SW480 (cell line): ENCODE measurements at regions not wholly inside any gene's neighbourhood (a gene's known extent, or its start where the extent isn't known, plus 50 kb on each side); places are given as distances from the start of the nearest gene placed in this dataset.

Experiments
- DNase-seq: peaks from one replicate; pipeline ENCODE4 v3.0.0-alpha.2; 2016; ENCODE audit warnings: low spot score

DNA sequence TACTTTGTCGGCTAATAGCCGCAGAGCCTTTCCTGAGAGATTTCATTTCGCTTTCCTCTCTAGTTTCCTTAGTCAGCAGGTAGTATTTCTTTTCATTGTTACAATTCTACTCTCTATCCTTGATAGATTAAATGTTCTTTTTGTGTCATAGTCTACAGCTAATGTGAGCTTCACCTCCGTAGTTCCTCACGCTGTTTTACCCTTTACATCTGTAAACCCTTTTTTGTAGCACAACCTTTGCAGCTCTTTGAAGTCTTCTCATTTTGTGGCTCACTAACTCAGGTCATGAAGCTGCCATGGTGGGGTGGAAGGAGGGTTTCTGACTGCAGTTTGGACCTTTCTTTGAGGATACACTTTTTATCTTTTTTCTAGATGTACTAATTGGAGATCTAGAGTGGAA lies 1008.8 kb upstream of the PABPC4L start:
- DNase-seq, result no peak

GRCh38 chr4:135207531-135207930 lies 1005.9 kb upstream of the PABPC4L start:
- no peak for DNase-seq

GRCh38 chr4:135204311-135204710 lies 1002.7 kb upstream of the PABPC4L start:
- DNase-seq, result no peak

DNA sequence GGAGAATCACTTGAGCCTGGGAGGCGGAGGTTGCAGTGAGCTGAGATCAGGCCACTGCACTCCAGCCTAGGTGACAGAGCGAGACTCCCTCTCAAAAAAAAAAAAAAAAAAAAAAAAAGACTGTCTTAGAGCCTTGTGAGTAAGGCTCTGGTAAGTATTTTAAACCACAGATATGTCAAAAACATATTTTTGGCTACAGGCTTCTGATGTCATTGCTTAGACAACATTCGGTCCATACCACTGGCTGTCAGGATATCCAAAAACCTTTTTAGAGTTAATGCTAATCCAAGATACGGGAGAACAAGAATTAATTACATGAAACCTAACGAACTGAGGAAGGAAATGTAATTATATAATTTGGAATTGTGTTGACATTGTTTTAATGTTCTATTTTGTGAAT lies 999.5 kb upstream of the PABPC4L start:
- DNase-seq, result no peak

DNA sequence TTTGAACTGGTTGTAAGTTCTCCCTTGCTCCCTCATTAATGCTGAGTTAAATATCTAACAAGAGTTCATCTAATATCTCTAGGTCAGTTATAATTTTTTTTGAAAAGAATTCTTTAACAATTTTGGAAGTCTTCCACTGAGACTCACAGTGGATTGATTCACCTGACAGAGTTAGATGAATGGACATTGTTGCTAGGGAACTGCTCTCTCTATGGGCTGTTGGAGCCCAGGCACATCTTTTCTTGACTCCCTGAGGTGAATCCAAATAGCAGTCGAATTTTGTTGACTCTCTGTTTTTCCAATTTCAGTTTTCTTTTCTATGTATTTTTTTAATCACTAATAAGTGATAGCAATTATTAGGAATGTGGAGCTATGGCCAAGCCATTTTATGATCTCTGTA lies 996.1 kb upstream of the PABPC4L start:
- DNase-seq, result no peak

DNA sequence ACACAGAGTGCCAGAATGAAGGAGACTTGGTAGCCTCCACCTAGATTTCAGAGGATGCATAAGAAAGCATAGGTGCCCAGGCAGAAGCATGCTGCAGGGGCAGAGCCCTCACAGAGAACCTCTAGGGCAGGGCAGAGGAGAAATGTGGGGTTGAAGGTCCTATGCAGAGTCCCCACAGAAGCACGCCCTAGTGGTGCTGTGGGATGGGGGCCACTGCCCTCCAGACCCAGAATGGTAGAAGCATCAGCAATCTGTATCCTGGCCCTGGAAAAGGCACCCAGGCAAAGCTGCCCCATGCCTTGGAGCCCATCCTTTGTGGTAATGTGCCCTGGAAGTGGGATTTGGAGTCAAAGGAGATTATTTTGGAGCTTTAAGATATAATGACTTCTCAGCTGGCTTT lies 992.9 kb upstream of the PABPC4L start:
- DNase-seq, result no peak

DNA sequence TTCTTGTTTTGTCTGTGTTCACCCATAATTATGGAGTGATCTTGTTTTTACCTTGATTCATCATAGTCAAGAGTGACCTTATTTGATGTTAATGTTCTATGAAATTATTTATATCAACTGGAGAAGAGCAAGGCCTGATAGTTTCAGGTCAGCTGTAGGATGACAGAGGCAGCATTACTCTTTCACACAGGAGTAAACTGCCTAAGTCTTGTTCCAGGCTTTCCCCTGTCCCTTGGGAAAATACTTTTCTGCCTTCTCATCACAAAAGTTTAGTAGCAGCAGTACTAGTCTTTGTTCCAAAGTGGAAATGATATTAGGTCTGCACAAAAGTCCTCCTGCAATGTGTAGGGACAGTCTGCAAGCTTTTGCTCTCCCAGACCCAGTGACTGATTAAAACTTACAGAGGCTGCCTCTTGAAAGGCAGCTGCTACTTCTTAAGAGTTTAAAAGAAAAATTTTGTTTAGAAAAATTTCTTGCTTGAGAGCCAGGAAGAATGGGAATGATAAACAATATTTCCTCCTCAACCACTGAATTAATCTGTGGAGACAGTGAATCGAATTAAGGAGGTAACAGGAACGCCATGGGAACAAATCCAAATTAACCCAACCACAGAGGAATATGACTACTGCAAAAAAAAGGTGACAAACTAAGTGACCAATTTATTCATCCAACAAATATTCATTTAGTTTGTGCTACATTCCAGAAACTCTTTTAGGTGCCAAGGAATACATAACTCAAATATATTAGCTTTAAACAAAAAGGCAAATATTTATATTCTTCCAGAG lies 991.4 kb upstream of the PABPC4L start:
- no peak for DNase-seq

- DNase-seq, result no peak
Measured at GRCh38 chr4:135191596-135191995, 990.0 kb upstream of the PABPC4L start.

DNA sequence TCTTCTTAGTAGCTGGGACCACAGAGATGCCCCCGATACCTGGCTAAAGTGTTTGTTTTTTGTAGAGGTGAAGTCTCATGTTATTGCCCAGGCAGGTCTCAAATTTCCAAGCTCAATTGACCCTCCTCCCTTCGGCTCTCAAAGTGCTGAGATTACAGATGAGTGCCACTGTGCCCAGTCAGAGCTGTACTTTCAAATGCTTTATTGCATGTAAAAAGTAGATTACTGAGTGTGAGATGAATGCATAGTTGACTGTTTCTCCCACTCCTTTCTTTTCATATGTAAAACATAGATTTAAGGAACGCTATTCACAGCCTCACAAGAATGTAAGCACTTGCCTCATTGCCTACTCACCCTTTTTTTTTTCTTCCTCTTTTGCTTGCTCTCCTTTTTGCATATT lies 984.4 kb upstream of the PABPC4L start:
- no peak for DNase-seq

DNA sequence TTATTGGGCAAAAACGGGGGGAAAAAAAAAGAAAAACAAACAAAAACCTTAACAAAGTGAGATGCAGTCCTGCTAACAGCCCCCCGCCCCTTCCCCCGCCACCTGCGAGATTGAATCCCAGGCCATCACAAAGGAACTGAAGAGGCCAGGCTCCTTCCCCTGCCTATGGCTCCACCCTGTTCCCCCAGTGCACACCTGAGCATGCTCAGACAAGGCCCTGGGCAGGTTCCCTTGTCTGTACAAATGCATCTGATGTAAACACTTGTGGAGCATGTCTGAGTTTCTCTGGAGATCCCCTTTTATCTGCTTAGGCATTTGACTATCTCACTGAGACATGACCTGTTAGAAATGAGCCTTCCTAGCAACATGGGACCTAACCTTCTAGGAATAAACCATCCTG lies 983.7 kb upstream of the PABPC4L start:
- no peak for DNase-seq

DNA sequence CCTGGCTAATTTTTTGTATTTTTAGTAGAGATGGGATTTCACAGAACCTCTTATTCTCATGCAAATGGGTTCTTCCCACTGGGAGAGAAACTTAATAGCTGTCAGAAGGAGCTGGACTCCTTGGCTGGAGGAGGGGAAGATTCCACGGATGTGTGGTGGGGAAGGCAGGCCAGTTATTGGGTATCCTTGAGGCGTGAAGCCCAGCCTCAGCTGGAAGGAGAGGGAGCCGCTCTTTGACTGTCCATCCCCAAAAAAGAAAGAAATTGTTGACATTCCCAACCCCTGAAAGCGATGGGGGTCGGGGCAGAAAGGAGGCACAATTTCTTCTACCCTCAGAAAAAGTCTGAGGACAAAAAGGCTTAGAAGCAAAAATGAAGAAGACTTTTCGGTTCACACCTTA lies 983.1 kb upstream of the PABPC4L start:
- DNase-seq, result no peak

GRCh38 chr4:135177321-135177720 lies 975.7 kb upstream of the PABPC4L start:
- DNase-seq, result no peak

DNA sequence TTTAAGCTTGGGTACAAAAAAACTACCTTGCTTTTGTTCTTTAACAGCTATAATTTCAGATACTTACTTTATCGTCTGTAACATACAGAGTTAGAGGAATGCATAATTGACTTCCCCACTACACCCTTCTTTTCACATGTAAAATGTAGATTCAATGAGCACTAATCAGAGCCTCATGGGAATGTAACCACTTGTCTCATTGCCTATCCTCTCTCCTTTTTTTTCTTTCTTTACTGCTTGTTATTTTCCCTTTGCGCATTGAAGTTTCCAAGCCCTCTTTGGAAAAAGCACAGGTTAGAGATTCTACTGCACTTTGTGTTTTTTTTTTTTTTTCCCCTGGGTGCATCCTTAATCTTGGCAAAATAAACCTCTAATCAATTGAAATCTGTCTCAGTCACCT lies 965.1 kb upstream of the PABPC4L start:
- no peak for DNase-seq

DNA sequence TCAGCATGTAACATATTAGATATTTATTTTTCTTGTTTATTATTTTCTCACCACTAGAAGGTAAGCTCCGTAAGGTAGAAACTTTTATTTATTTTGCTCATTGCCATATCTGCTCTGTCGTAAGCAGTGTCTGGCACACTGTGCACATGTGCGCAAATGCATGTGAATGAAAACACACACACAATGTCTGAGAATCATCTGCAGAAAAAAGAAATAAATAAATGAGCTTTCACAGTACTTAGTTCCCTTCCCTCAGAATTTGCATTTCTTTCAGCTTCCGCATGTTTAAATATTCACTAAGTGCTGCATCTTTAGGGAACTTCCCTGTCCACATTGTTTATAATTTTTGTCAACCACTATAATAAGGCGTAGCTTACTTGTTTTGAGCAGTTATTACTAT lies 963.0 kb upstream of the PABPC4L start:
- DNase-seq, result no peak

GRCh38 chr4:135144498-135144897 lies 942.9 kb upstream of the PABPC4L start:
- no peak for DNase-seq

DNA sequence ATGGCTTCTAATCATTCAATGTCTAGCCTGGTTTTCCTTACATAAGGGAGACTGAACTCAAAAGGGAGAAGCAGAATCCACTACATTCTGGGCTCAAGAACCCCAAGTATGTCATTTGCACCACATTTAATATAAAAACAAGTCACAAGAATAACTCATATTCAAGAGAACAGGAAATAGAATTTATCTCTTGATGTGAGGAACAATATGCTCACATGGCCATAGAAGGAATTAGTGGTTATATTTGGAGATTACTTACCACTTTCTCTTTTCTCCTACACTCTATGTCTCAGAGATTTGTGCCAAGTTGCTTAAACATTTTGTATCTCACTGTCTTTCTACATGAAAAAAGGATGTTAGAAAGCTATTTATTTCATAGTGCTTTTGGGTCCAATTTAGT lies 922.6 kb upstream of the PABPC4L start:
- DNase-seq, result no peak

GRCh38 chr4:135123632-135124031 lies 922.0 kb upstream of the PABPC4L start:
- no peak for DNase-seq

DNA sequence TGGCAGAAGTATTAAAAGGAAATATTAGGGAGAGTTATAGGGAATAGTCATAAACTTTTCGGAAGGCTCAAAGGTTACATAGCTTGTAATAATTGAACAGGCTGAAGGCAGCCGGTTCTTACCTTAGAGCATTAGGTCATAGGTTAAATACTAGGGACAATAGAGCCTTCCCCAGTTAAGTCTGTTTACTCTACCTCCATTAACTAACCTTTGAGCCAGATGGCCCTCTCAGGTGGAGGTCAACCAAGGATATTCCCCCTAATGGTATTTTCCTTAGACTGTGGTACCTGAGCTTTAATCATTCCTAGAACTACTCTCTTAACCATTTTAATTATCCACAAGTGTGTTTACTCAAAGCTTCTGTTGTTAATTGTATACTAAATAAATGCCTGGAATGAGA lies 920.9 kb upstream of the PABPC4L start:
- DNase-seq, result no peak

GRCh38 chr4:135120195-135120594 lies 918.6 kb upstream of the PABPC4L start:
- DNase-seq, result no peak

GRCh38 chr4:135114079-135114478 lies 912.5 kb upstream of the PABPC4L start:
- no peak for DNase-seq

DNA sequence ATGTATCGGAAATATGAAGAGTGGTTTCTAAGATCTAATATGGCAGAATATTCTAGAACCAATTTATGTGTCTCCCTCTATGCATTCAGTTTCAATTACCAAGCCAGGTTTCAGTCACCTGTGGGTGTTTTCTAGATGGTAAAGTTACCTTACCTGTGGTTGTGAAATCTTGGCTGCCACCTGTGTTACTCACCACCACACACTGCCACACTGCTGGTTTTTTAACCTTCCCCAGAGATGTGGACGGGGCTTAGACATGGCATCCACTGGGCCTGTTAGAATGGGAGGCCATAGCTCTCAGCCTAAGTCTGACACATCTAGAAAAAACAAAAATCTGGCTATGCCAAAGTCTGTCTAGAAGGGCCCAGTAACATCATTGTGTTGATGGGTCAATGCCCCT lies 896.5 kb upstream of the PABPC4L start:
- no peak for DNase-seq

GRCh38 chr4:135073389-135073788 lies 871.8 kb upstream of the PABPC4L start:
- no peak for DNase-seq

- DNase-seq, result no peak
Measured at GRCh38 chr4:135072553-135072952, 871.0 kb upstream of the PABPC4L start.

DNA sequence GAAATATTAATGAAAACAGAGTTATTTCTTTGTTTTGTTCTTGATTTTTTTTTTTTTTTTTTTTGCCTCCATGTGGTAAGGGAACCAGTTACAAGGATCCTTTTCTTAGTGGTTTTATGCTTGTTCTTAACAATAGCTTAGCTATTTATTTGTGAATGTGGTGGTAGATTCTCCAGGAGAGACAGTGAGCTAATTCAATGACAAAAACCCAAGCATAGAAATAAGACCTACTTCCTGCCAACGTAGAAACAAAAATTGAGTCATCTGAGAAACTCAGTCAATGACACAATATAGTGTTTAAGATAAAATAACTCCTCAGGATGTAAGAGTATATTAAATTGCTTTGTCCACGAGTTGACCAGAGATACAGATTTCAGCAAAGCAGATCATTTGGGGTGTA lies 863.8 kb upstream of the PABPC4L start:
- DNase-seq, result no peak
